PC-3 (cell line): ENCODE measurements at regions not wholly inside any gene's neighbourhood (a gene's known extent, or its start where the extent isn't known, plus 50 kb on each side); places are given as distances from the start of the nearest gene placed in this dataset.

Experiments used
- ATAC-seq: fragments of 200-7000 bp; cut with Tn5 transposase; 2 replicates; pipeline ENCODE4 v1.9.1; 2020; ENCODE audit warnings: mild to moderate bottlenecking, moderate library complexity
- BruUV-seq: library from RNA; stranded (reverse); fragments of 400-500 nt; replicated peaks from 2 replicates; lab custom pipeline; 2021; lab: Mats Ljungman, UMichigan
- CTCF ChIA-PET: fragments of 300-600 bp; sonication (Branson Sonifier 250); formaldehyde crosslinking; loops from one replicate; lab custom pipeline; 2022; ENCODE audit warnings: antibody characterized with exemption; lab: Charles Lee
- POLR2A ChIA-PET: fragments of 300-600 bp; sonication (Branson Sonifier 250); formaldehyde crosslinking; loops from one replicate; lab custom pipeline; 2022; ENCODE audit warnings: antibody characterized with exemption; ENCODE audit not compliant: unreplicated experiment; lab: Charles Lee
- DNase-seq: peaks from one replicate; pipeline ENCODE4 v3.0.0-alpha.2; 2015
- H2AFZ ChIP-seq: fragments of 300-600 bp; sonication (generic); 2 replicates; pipeline ENCODE4 v1.6.0; 2016; ENCODE audit warnings: antibody characterized with exemption, low read length
- H3F3A ChIP-seq: fragments of 300-600 bp; sonication (generic); one replicate; pipeline ENCODE4 v1.6.0; 2017; ENCODE audit warnings: antibody characterized with exemption, low read length, control low read depth, mild to moderate bottlenecking; ENCODE audit not compliant: unreplicated experiment
- H3K27ac ChIP-seq: fragments of 300-600 bp; sonication (generic); 2 replicates; pipeline ENCODE4 v1.5.1; 2016; ENCODE audit warnings: mild to moderate bottlenecking, low read length
- H3K27me3 ChIP-seq: fragments of 300-600 bp; sonication (generic); 2 replicates; pipeline ENCODE4 v1.6.1; 2016; ENCODE audit warnings: low read length, mixed read lengths
- H3K36me3 ChIP-seq: fragments of 300-600 bp; sonication (generic); 2 replicates; pipeline ENCODE4 v1.6.1; 2016; ENCODE audit warnings: low read depth, mixed run types, low read length, mixed read lengths
- H3K4me1 ChIP-seq: fragments of 300-600 bp; sonication (generic); 2 replicates; pipeline ENCODE4 v1.5.1; 2016; ENCODE audit warnings: low read length; ENCODE audit not compliant: insufficient read depth
- H3K4me2 ChIP-seq: fragments of 300-600 bp; sonication (generic); 2 replicates; pipeline ENCODE4 v1.6.0; 2016; ENCODE audit warnings: low read length
- H3K4me3 ChIP-seq: fragments of 300-600 bp; sonication (generic); 2 replicates; pipeline ENCODE4 v1.5.1; 2016; ENCODE audit warnings: mild to moderate bottlenecking, low read length, mixed read lengths
- H3K79me2 ChIP-seq: fragments of 300-600 bp; sonication (generic); 2 replicates; pipeline ENCODE4 v1.6.1; 2017; ENCODE audit warnings: low read length, mixed read lengths
- H3K9ac ChIP-seq: fragments of 300-600 bp; sonication (generic); 2 replicates; pipeline ENCODE4 v1.6.0; 2016; ENCODE audit warnings: mild to moderate bottlenecking, low read length
- H3K9me2 ChIP-seq: fragments of 300-600 bp; sonication (generic); replicated peaks from 2 replicates; pipeline ENCODE4 v1.6.1; 2016; ENCODE audit warnings: mixed run types, low read length, mixed read lengths
- H3K9me3 ChIP-seq: fragments of 300-600 bp; sonication (generic); 2 replicates; pipeline ENCODE4 v1.6.1; 2016; ENCODE audit warnings: low read length, mixed read lengths
- H4K20me1 ChIP-seq: fragments of 300-600 bp; sonication (generic); 2 replicates; pipeline ENCODE4 v1.6.1; 2016; ENCODE audit warnings: low read length, mixed read lengths
- CTCF ChIP-seq: fragments of 300-600 bp; sonication (generic); conservative IDR thresholded peaks from 2 replicates; pipeline ENCODE4 v1.5.1; 2017; ENCODE audit warnings: antibody characterized with exemption, low read depth, mild to moderate bottlenecking, low read length
- EZH2 ChIP-seq: fragments of 300-600 bp; sonication (generic); IDR thresholded peaks from one replicate; pipeline ENCODE4 v1.6.1; 2017; ENCODE audit warnings: antibody characterized with exemption, mild to moderate bottlenecking, low read length; ENCODE audit not compliant: unreplicated experiment
- EZH2phosphoT487 ChIP-seq: fragments of 300-600 bp; sonication (generic); IDR thresholded peaks from 2 replicates; pipeline ENCODE4 v1.6.1; 2018; ENCODE audit warnings: mild to moderate bottlenecking, antibody characterized with exemption, low read length, borderline replicate concordance
- intact Hi-C: fragments of 100-400 bp; cut with micrococcal nuclease; formaldehyde crosslinking; loops from 2 replicates; pipeline ENCODE4 v1.9.0; 2023

GRCh38 chr6:164252291-164252690, 837.8 kb downstream of the QKI start:
- ChIA-PET CTCF (no interaction called here), POLR2A (no interaction called here)
- Histone ChIP-seq H3F3A (no peaks in the 10 kb centered on the region), H3K9ac (no peak overlapping the region), H4K20me1 (no peaks in the 10 kb centered on the region), H3K79me2 (no peaks in the 10 kb centered on the region), H2AFZ (no peak overlapping the region), H3K9me2 (no peaks in the 10 kb centered on the region), H3K9me3 (no peaks in the 10 kb centered on the region), H3K36me3 (no peaks in the 10 kb centered on the region), H3K27me3 (no peaks in the 10 kb centered on the region), H3K4me3 (no peak overlapping the region), H3K27ac (no peak overlapping the region), H3K4me2 (no peak overlapping the region), H3K4me1 (no peaks in the 10 kb centered on the region)
- no peak for TF ChIP-seq CTCF
- intact Hi-C loops = no loop called here
- no TSS peak for BruUV-seq
- DNase-seq (no peak), ATAC-seq (no peak)

GRCh38 chr6:164247106-164247505, 832.6 kb downstream of the QKI start:
- Histone ChIP-seq H3K79me2 (no peaks in the 10 kb centered on the region), H3K4me3 (no peak overlapping the region), H3K9ac (no peak overlapping the region), H3K27ac (no peak overlapping the region), H4K20me1 (no peaks in the 10 kb centered on the region), H3K4me1 (no peaks in the 10 kb centered on the region), H3K4me2 (no peak overlapping the region), H3K9me2 (no peaks in the 10 kb centered on the region), H3K27me3 (no peaks in the 10 kb centered on the region), H3F3A (no peaks in the 10 kb centered on the region), H3K36me3 (no peaks in the 10 kb centered on the region), H3K9me3 (no peaks in the 10 kb centered on the region), H2AFZ (no peak overlapping the region)
- no peak for TF ChIP-seq EZH2phosphoT487
- TF ChIP-seq CTCF = no peak
- no peak for TF ChIP-seq EZH2
- POLR2A ChIA-PET = no interaction called here
- BruUV-seq = no TSS peak
- CTCF ChIA-PET = no interaction called here
- ATAC-seq (no peak), DNase-seq (peak; percentile 29)
- intact Hi-C loops = no loop called here

GRCh38 chr6:164246082-164246481, 831.6 kb downstream of the QKI start:
- DNase-seq (no peak), ATAC-seq (no peak)
- CTCF ChIA-PET = no interaction called here
- intact Hi-C loops = no loop called here
- Histone ChIP-seq H4K20me1 (no peaks in the 10 kb centered on the region), H3K9ac (no peak overlapping the region), H3K27me3 (no peaks in the 10 kb centered on the region), H3K27ac (no peak overlapping the region), H3K36me3 (no peaks in the 10 kb centered on the region), H2AFZ (no peak overlapping the region), H3K4me2 (no peak overlapping the region), H3K4me1 (no peaks in the 10 kb centered on the region), H3K4me3 (no peak overlapping the region), H3K9me3 (no peaks in the 10 kb centered on the region), H3K9me2 (no peaks in the 10 kb centered on the region), H3K79me2 (no peaks in the 10 kb centered on the region), H3F3A (no peaks in the 10 kb centered on the region)
- TF ChIP-seq CTCF (no peak), EZH2 (no peak), EZH2phosphoT487 (no peak)
- no TSS peak for BruUV-seq
- POLR2A ChIA-PET = no interaction called here
